WTC11 (cell line): ENCODE measurements at regions not wholly inside any gene's neighbourhood (a gene's known extent, or its start where the extent isn't known, plus 50 kb on each side); places are given as distances from the start of the nearest gene placed in this dataset.
"Not testable (repeated sequence)": the region's sequence is repeated elsewhere in the genome, so short reads cannot be mapped to it uniquely, and the experiment has no call there.

Experiments used
- ATAC-seq: fragments of 200-7000 bp; cut with Tn5 transposase; 2 replicates; pipeline ENCODE4 v1.10.0; 2021; ENCODE audit warnings: mild to moderate bottlenecking, moderate library complexity
- CTCF ChIA-PET: fragments of 300-600 bp; sonication (Branson Sonifier 250); formaldehyde crosslinking; loops from one replicate; lab custom pipeline; 2021; ENCODE audit warnings: antibody characterized with exemption; lab: Charles Lee
- POLR2A ChIA-PET: fragments of 350-600 bp; sonication (Branson Sonifier 250); formaldehyde crosslinking; loops from one replicate; lab custom pipeline; 2021; ENCODE audit warnings: antibody characterized with exemption; lab: Charles Lee
- DNase-seq: peaks from one replicate; pipeline ENCODE4 v3.0.0; 2021; ENCODE audit warnings: low spot score
- H3K27ac Mint-ChIP-seq: 2 replicates; pipeline ENCODE4 v1.8.0; 2021; ENCODE audit warnings: mixed read lengths
- H3K27me3 Mint-ChIP-seq: 2 replicates; pipeline ENCODE4 v1.8.0; 2021; ENCODE audit warnings: low read depth, mild to moderate bottlenecking, moderate library complexity, mixed read lengths
- H3K36me3 Mint-ChIP-seq: 2 replicates; pipeline ENCODE4 v1.8.0; 2021; ENCODE audit warnings: mixed read lengths
- H3K4me1 Mint-ChIP-seq: 2 replicates; pipeline ENCODE4 v1.8.0; 2022; ENCODE audit warnings: mixed read lengths
- H3K4me3 Mint-ChIP-seq: 2 replicates; pipeline ENCODE4 v1.8.0; 2021; ENCODE audit warnings: mild to moderate bottlenecking, moderate library complexity, mixed read lengths
- H3K9me3 Mint-ChIP-seq: 2 replicates; pipeline ENCODE4 v1.8.0; 2021; ENCODE audit warnings: mixed read lengths
- AR ChIP-seq: fragments of 250-450 bp; sonication (Bioruptor Pico); IDR thresholded peaks from 2 replicates; pipeline ENCODE4 v1.9.0; 2021; ENCODE audit warnings: mild to moderate bottlenecking
- ATF1 ChIP-seq: sonication (generic); formaldehyde crosslinking; IDR thresholded peaks from 2 replicates; pipeline ENCODE4 v1.8.1; 2023; ENCODE audit warnings: mild to moderate bottlenecking, moderate library complexity, missing genetic modification reagents
- ATF2 ChIP-seq: sonication (generic); formaldehyde crosslinking; IDR thresholded peaks from 2 replicates; pipeline ENCODE4 v1.8.1; 2022; ENCODE audit warnings: low read depth, missing genetic modification reagents, borderline replicate concordance
- CDX4 ChIP-seq: fragments of 250-450 bp; sonication (Bioruptor Pico); IDR thresholded peaks from 2 replicates; pipeline ENCODE4 v1.9.0; 2021; ENCODE audit warnings: moderate library complexity, mild to moderate bottlenecking, inconsistent platforms, borderline replicate concordance
- CREB1 ChIP-seq: sonication (generic); formaldehyde crosslinking; IDR thresholded peaks from 2 replicates; pipeline ENCODE4 v1.8.0; 2023; ENCODE audit warnings: mild to moderate bottlenecking, missing genetic modification reagents
- ESRRA ChIP-seq: sonication (generic); formaldehyde crosslinking; IDR thresholded peaks from 2 replicates; pipeline ENCODE4 v1.8.1; 2022; ENCODE audit warnings: mild to moderate bottlenecking, missing genetic modification reagents, borderline replicate concordance
- ETV6 ChIP-seq: sonication (generic); formaldehyde crosslinking; IDR thresholded peaks from 2 replicates; pipeline ENCODE4 v1.8.1; 2022; ENCODE audit warnings: mild to moderate bottlenecking, missing genetic modification reagents
- FOXJ3 ChIP-seq: sonication (generic); formaldehyde crosslinking; IDR thresholded peaks from 2 replicates; pipeline ENCODE4 v1.9.0; 2021; ENCODE audit warnings: missing genetic modification reagents, mild to moderate bottlenecking, borderline replicate concordance
- FOXK1 ChIP-seq: sonication (generic); formaldehyde crosslinking; IDR thresholded peaks from 2 replicates; pipeline ENCODE4 v1.8.0; 2022; ENCODE audit warnings: mild to moderate bottlenecking, moderate library complexity, missing genetic modification reagents
- GRHL2 ChIP-seq: fragments of 250-450 bp; sonication (Bioruptor Pico); IDR thresholded peaks from 2 replicates; pipeline ENCODE4 v1.8.0; 2022; ENCODE audit warnings: mild to moderate bottlenecking, moderate library complexity; ENCODE audit not compliant: insufficient replicate concordance, severe bottlenecking
- GTF2I ChIP-seq: fragments of 250-450 bp; sonication (Bioruptor Pico); conservative IDR thresholded peaks from 2 replicates; pipeline ENCODE4 v1.4.0; 2021; ENCODE audit warnings: mild to moderate bottlenecking
- HMGXB4 ChIP-seq: sonication (generic); formaldehyde crosslinking; IDR thresholded peaks from 2 replicates; pipeline ENCODE4 v1.8.1; 2023; ENCODE audit warnings: mild to moderate bottlenecking, moderate library complexity, missing genetic modification reagents
- IRF1 ChIP-seq: sonication (generic); formaldehyde crosslinking; IDR thresholded peaks from 2 replicates; pipeline ENCODE4 v1.8.0; 2023; ENCODE audit warnings: missing genetic modification reagents
- MLX ChIP-seq: sonication (generic); formaldehyde crosslinking; IDR thresholded peaks from 2 replicates; pipeline ENCODE4 v1.8.1; 2023; ENCODE audit warnings: mild to moderate bottlenecking, missing genetic modification reagents, moderate library complexity
- NR1H2 ChIP-seq: sonication (generic); formaldehyde crosslinking; IDR thresholded peaks from 2 replicates; pipeline ENCODE4 v1.9.0; 2021; ENCODE audit warnings: mild to moderate bottlenecking, moderate library complexity, missing genetic modification reagents
- NR2C2 ChIP-seq: sonication (generic); formaldehyde crosslinking; IDR thresholded peaks from 2 replicates; pipeline ENCODE4 v1.8.0; 2022; ENCODE audit warnings: mild to moderate bottlenecking, missing genetic modification reagents
- NR3C1 ChIP-seq: sonication (generic); formaldehyde crosslinking; conservative IDR thresholded peaks from 2 replicates; pipeline ENCODE4 v1.8.1; 2023; ENCODE audit warnings: low read depth, mild to moderate bottlenecking, missing genetic modification reagents
- PREB ChIP-seq: sonication (generic); formaldehyde crosslinking; IDR thresholded peaks from 2 replicates; pipeline ENCODE4 v1.8.1; 2022; ENCODE audit warnings: mild to moderate bottlenecking, missing genetic modification reagents, moderate library complexity, borderline replicate concordance
- PRRX2 ChIP-seq: fragments of 250-450 bp; sonication (Bioruptor Pico); IDR thresholded peaks from 2 replicates; pipeline ENCODE4 v1.8.0; 2021; ENCODE audit warnings: mild to moderate bottlenecking
- SP1 ChIP-seq: sonication (generic); formaldehyde crosslinking; conservative IDR thresholded peaks from 2 replicates; pipeline ENCODE4 v1.8.1; 2022; ENCODE audit warnings: missing genetic modification reagents
- USF1 ChIP-seq: sonication (generic); formaldehyde crosslinking; IDR thresholded peaks from 2 replicates; pipeline ENCODE4 v1.8.0; 2022; ENCODE audit warnings: mild to moderate bottlenecking, missing genetic modification reagents
- USF2 ChIP-seq: sonication (generic); formaldehyde crosslinking; IDR thresholded peaks from 2 replicates; pipeline ENCODE4 v1.8.1; 2023; ENCODE audit warnings: mild to moderate bottlenecking, missing genetic modification reagents, moderate library complexity
- ZNF263 ChIP-seq: sonication (generic); formaldehyde crosslinking; IDR thresholded peaks from 2 replicates; pipeline ENCODE4 v1.8.1; 2022; ENCODE audit warnings: low read depth, mild to moderate bottlenecking, moderate library complexity, missing genetic modification reagents

- Mint-ChIP-seq H3K36me3 (no peaks in the 10 kb centered on the region), H3K27me3 (no peaks in the 10 kb centered on the region), H3K4me3 (no peak overlapping the region), H3K27ac (no peak overlapping the region), H3K4me1 (peaks cover 13% of the 10 kb centered on the region), H3K9me3 (peaks cover 10% of the 10 kb centered on the region)
- ATAC-seq (no peak), DNase-seq (no peak)
- CTCF ChIA-PET: no interaction called here
- no peak for TF ChIP-seq NR1H2 (CRISPR knock-in tag)
- TF ChIP-seq USF1: no peak
- no peak for TF ChIP-seq ESRRA (CRISPR knock-in tag)
- no peak for TF ChIP-seq HMGXB4 (CRISPR knock-in tag)
- no peak for TF ChIP-seq GTF2I (CRISPR knock-in tag)
- TF ChIP-seq FOXJ3 (CRISPR knock-in tag): no peak
- TF ChIP-seq USF2 (CRISPR knock-in tag): no peak
- TF ChIP-seq ZNF263 (CRISPR knock-in tag): no peak
- TF ChIP-seq PRRX2: no peak
- TF ChIP-seq AR (CRISPR knock-in tag): no peak
- TF ChIP-seq PREB (CRISPR knock-in tag): no peak
- POLR2A ChIA-PET: no interaction called here
These were observed 97.3 kb upstream of the MPP7 start for GRCh38 chr10:28400176-28400575.

GRCh38 chr10:28400681-28401080, 97.8 kb upstream of the MPP7 start:
- H3K9me3 Mint-ChIP-seq: peaks cover 10% of the 10 kb centered on the region
- H3K36me3 Mint-ChIP-seq: no peaks in the 10 kb centered on the region
- ATAC-seq: no peak
- ChIA-PET POLR2A (no interaction called here), CTCF (no interaction called here)
- no peak overlapping the region for H3K27ac Mint-ChIP-seq
- peaks cover 13% of the 10 kb centered on the region for H3K4me1 Mint-ChIP-seq
- no peak for TF ChIP-seq ATF2 (CRISPR knock-in tag)
- TF ChIP-seq CREB1 (CRISPR knock-in tag): no peak
- no peak for TF ChIP-seq MLX (CRISPR knock-in tag)
- no peak for TF ChIP-seq ETV6
- no peak for TF ChIP-seq GRHL2 (CRISPR knock-in tag)
- no peak for TF ChIP-seq CDX4 (CRISPR knock-in tag)
- TF ChIP-seq NR2C2: no peak
- TF ChIP-seq SP1 (CRISPR knock-in tag): no peak
- TF ChIP-seq FOXK1 (CRISPR knock-in tag): no peak
- TF ChIP-seq ATF1 (CRISPR knock-in tag): no peak
- no peak for TF ChIP-seq NR3C1 (CRISPR knock-in tag)
- no peak for TF ChIP-seq IRF1 (CRISPR knock-in tag)
- no peaks in the 10 kb centered on the region for H3K27me3 Mint-ChIP-seq
- H3K4me3 Mint-ChIP-seq: no peak overlapping the region
- no peak for DNase-seq

- H3K27ac Mint-ChIP-seq, H3K27me3 Mint-ChIP-seq, H3K4me3 Mint-ChIP-seq, POLR2A ChIA-PET, H3K36me3 Mint-ChIP-seq, DNase-seq: not testable (repeated sequence)
- Mint-ChIP-seq H3K9me3 (peaks cover 10% of the 10 kb centered on the region), H3K4me1 (peaks cover 13% of the 10 kb centered on the region)
- peak; percentile 22; the same call in 1 of the 2 replicates for ATAC-seq
- CTCF ChIA-PET: interaction anchor here (1.0 to 2.7 kb wide), 2 partner anchors 8 to 9 kb away, joined by 3 to 8 read pairs; no protein-coding TSS in a partner anchor
These were observed 99.8 kb upstream of the MPP7 start for GRCh38 chr10:28402611-28403073.
